Fibroblast of villous mesenchyme (primary cell): ENCODE measurements at regions not wholly inside any gene's neighbourhood (a gene's known extent, or its start where the extent isn't known, plus 50 kb on each side); places are given as distances from the start of the nearest gene placed in this dataset.

Source experiments
- DNase-seq: peaks from one replicate; pipeline ENCODE4 v3.0.0-alpha.2; 2010; ENCODE audit warnings: low read depth
- H3K4me3 ChIP-seq: 2 replicates; pipeline ENCODE4 v1.5.1; 2011; ENCODE audit warnings: low read depth, mild to moderate bottlenecking, low read length
- TF ChIP-seq, protein P1 (sequence below): IDR thresholded peaks from 2 replicates; pipeline ENCODE4 v1.5.1; 2012; ENCODE audit warnings: low read depth, mild to moderate bottlenecking, low read length; ENCODE audit not compliant: insufficient read depth

DNA sequence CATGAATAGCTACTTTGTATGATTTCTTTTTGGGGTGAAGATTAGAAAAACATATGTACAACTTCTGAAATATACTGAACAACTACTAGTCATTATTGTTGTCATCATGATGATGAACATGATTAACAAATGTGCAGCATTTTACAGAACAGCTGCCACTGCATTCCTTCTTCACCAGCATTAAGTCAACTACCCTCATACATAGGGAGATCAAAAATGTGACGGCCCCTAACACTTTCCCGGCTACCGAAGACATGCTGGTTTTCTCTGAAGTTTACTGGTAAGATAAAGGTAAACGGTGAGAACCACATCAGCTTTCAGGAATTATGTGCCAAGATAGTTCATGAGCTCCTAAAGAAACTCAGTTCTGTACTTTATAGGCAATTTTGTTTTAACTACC, 121.0 kb upstream of the LRATD1 start:
- TF ChIP-seq, protein P1, sequence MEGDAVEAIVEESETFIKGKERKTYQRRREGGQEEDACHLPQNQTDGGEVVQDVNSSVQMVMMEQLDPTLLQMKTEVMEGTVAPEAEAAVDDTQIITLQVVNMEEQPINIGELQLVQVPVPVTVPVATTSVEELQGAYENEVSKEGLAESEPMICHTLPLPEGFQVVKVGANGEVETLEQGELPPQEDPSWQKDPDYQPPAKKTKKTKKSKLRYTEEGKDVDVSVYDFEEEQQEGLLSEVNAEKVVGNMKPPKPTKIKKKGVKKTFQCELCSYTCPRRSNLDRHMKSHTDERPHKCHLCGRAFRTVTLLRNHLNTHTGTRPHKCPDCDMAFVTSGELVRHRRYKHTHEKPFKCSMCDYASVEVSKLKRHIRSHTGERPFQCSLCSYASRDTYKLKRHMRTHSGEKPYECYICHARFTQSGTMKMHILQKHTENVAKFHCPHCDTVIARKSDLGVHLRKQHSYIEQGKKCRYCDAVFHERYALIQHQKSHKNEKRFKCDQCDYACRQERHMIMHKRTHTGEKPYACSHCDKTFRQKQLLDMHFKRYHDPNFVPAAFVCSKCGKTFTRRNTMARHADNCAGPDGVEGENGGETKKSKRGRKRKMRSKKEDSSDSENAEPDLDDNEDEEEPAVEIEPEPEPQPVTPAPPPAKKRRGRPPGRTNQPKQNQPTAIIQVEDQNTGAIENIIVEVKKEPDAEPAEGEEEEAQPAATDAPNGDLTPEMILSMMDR: no peak
- no peak overlapping the region for H3K4me3 ChIP-seq
- no peak for DNase-seq

DNA sequence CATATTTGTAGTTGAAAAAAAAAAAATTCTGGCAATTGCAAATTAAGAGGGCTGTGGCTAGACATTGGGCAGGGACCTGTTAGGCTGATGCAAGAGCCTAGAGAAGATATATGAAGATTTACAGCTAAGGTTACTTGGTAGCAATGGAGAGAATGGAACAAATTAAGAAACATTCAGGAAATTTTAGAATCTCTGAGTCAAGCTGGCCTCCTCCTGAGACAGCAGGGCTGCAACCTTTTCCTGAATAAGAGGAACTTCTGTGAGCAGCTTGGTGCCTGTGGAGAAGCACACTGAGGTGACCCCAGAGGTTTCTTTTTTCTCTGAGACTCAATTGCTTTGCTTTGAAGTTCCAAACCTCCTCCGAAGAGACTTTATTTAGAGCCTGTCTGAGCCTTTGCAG, 118.6 kb upstream of the LRATD1 start:
- no peak for DNase-seq
- no peak overlapping the region for H3K4me3 ChIP-seq
- TF ChIP-seq, protein P1: no peak

DNA sequence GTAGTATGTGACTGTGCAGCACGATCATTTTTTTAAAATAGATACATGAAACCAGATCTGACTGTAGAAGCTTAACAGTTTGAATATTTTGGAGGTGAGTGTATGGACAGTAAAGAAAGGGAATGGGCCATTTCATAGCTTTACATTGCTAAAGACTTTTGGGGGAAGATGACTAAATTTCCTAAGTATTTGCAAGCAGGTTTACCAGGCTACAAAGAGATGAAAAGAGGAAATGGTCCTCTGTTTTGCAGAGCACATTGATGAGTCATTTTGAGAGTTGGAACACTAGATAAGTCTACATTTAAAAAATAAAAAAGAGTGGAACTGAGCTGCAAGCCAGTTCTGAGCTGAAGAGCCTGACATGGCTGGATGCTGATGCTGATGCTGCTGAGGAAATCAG, 115.7 kb upstream of the LRATD1 start:
- TF ChIP-seq, protein P1: no peak
- H3K4me3 ChIP-seq: no peak overlapping the region
- peak; percentile 60 for DNase-seq

DNA sequence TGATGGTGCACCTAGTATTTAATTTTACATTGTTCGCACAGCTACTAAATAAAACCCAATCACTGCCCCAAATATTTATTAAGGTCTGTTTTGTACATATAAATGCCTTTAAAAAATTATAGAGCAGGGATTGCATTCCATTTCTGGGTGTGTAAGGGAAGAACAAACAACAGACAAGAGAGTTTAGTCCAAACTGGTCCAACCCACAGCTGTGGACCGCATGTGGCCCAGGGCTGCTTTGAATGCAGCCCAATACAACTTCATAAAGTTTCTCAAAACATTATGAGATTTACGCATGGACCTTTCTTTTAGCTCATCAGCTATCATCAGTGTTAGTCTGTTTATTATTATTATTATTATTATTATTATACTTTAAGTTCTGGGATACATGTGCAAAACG, 114.8 kb upstream of the LRATD1 start:
- TF ChIP-seq, protein P1: no peak
- DNase-seq: peak; percentile 61
- no peak overlapping the region for H3K4me3 ChIP-seq

DNA sequence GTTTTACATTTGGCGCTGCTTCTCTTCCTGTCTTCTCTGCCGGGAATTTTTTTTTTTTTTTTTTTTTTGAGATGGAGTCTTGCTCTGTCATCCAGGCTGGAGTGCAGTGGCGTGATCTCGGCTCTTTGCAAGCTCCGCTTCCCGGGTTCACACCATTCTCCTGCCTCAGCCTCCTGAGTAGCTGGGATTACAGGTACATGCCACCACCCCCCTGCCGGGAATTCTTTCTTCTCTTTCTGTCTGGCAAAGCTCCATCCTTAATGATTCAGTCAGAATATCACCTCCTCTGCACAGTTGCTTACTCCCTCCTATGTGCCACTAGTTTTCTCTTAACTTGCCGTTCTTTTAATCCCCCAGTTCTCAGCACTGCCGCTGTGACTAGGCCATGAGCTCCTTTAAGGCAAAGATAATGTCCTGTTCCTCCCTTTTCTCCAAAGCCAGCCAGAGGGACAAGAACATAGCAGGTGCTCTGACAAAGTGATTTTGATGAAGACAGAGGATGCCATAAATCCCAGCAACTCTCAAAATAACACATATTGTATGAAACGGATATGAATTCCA, 112.1 kb upstream of the LRATD1 start:
- H3K4me3 ChIP-seq: no peak overlapping the region
- TF ChIP-seq, protein P1: no peak

DNA sequence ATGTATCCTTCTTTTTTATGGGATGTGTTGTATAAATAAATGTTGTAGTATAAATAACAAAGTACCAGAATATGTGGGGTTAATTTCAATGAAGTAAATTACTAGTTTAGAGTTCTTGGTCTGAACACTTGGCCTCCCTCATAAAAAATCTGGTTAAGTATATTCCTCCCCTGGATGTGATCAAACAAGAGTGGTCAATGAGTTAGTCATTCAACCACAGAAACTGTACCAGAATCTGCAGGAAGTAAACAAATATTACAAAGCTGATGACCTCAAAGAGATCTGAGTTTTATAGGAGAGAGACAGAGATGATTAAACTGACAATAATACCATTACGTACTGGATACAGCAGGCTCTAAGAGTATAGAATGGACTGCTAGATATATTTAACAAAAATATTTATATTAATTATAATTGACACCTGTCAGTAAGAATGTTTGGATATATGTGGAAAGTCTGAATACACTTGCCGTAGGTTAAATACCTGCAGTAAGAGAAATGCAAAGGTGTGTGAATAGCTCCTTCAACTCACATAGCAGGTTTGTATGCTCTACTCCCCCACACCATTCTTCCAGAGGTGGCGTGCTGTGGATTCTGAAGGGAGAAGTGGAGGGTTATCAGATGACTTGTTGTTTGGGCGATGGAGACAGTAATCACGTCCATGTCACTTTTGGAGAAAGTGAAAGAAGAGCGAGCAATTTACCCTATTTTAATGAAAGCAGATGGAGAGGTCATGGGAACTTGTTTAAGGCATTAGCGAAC, 108.3 kb upstream of the LRATD1 start:
- TF ChIP-seq, protein P1: no peak
- peak; percentile 67 for DNase-seq
- peak overlapping the region; percentile 7 for H3K4me3 ChIP-seq

More for the DNA sequence above, 112.1 kb upstream of the LRATD1 start:
- DNase-seq: no peak

DNA sequence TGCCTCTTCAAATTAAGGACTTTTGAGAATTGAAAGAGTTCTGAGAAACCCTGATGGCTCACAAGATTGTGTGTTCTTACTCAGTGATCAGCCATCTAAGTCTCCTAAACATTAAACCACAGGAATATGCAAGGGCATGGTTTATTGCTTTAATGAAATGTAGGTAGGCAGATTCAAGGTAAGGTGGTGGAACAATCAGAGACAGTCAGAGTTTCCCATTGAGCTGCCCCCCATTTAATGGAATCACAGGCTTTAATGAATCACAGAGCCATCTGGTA, 107.8 kb upstream of the LRATD1 start:
- no peak for DNase-seq
- H3K4me3 ChIP-seq: no peak overlapping the region
- TF ChIP-seq, protein P1: no peak
